Vagina (tissue), 2 donors: ENCODE measurements at regions not wholly inside any gene's neighbourhood (a gene's known extent, or its start where the extent isn't known, plus 50 kb on each side); places are given as distances from the start of the nearest gene placed in this dataset.
"Not testable (repeated sequence)": the region's sequence is repeated elsewhere in the genome, so short reads cannot be mapped to it uniquely, and the experiment has no call there.

Source experiments
- DNase-seq, 2 donors: peaks; one replicate each; pipeline ENCODE4 v3.0.0-alpha.2; 2017; ENCODE audit errors: extremely low spot score in 2 of 2
- H3K27ac ChIP-seq: fragments of 200-600 bp; sonication (generic); one replicate; pipeline ENCODE4 v1.5.1; 2019
- H3K27me3 ChIP-seq: fragments of 200-600 bp; sonication (generic); one replicate; pipeline ENCODE4 v1.5.1; 2019
- H3K36me3 ChIP-seq, 2 donors: fragments of 200-600 bp; sonication (generic); one replicate each; pipeline ENCODE4 v1.5.1; 2017 to 2019
- H3K4me1 ChIP-seq: fragments of 200-600 bp; sonication (generic); one replicate; pipeline ENCODE4 v1.5.1; 2019
- H3K4me3 ChIP-seq, 2 donors: fragments of 200-600 bp; sonication (generic); 1 replicate in 1 of 2; 2 replicates in 1 of 2; pipeline ENCODE4 v1.5.1; 2016 to 2019
- H3K9me3 ChIP-seq: fragments of 200-600 bp; sonication (generic); one replicate; pipeline ENCODE4 v1.5.1; 2019
- intact Hi-C: fragments of 100-400 bp; cut with DNase I; formaldehyde crosslinking; loops from one replicate; pipeline ENCODE4 v1.15.1; 2023

DNA sequence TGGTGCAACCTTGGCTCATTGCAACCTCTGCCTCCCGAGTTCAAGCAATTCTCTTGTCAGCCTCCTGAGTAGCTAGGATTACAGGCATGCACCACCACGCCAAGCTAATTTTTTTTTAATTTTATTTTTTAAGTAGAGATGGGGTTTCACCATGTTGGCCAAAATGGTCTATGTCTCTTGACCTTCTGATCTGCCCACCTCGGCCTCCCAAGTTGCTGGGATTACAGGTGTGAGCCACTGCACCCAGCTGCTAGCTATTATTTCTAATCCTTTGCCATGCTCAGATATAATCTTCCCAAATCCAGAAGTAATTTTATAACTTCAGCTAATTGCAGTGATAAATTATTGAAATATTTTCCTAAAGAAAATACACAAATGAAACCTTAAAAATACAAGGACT, 305.1 kb upstream of the OR11H12 start:
- intact Hi-C loops, DNase-seq, H3K4me3 ChIP-seq, H3K27me3 ChIP-seq, H3K9me3 ChIP-seq, H3K36me3 ChIP-seq, H3K4me1 ChIP-seq, H3K27ac ChIP-seq: not testable (repeated sequence)

DNA sequence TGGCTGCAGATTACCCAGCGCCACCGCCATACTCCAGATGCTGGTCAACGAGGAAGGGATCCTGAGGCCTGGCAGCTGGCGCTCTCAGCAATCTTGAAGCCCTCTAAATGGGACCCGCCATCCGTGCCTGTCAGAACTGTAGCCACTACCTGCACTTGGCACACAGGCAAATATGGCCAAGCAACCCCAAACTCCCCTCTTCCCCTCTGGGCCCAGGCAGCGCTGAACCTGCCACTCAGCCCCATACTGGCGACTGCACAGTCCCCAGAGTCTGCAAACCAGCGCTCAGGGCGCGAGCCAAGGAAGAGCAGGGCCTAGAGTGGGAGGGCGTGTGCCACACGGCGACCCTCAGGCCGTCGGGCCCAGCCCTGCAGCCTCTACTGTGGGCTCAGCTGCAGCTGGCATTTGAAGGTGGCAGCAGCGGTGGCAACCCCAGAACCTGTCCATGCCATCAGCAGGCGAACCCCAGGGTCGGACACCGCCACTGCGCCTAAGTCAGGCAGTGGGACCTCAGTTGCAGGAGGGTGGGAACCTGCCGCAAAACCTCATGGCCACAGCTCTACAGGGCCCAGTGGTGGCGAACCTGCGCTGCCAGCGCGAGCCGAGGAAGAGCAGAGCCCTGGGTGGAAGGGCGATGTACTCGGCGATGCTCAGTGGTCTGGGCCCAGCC, 268.4 kb upstream of the OR11H12 start:
- peak in 1 of 2 donors; percentile 8 for DNase-seq
- H3K27me3 ChIP-seq, H3K4me3 ChIP-seq, H3K36me3 ChIP-seq, H3K4me1 ChIP-seq, H3K27ac ChIP-seq, intact Hi-C loops, H3K9me3 ChIP-seq: not testable (repeated sequence)

DNA sequence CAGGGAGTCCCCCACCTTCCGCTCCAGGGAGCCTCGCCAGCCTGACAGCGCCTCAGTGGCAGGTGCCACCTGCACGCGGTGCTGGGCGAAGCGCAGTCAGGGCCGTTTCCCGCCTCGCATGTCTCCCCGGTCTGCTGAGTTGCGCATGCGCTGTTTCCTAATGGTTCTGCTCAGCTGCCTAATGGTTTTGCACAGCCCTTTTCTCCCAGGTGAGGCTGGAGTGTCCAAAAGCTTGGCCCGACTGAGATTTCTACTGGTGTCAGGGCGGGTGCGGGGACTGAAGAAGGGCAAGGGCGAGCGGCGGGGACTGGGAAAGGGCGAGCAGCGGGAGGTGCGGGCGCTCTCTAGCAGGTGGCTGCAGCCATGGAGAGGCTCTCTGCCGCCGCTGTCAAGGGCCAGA, 267.6 kb upstream of the OR11H12 start:
- DNase-seq, result peak; percentile 31 to 42

DNA sequence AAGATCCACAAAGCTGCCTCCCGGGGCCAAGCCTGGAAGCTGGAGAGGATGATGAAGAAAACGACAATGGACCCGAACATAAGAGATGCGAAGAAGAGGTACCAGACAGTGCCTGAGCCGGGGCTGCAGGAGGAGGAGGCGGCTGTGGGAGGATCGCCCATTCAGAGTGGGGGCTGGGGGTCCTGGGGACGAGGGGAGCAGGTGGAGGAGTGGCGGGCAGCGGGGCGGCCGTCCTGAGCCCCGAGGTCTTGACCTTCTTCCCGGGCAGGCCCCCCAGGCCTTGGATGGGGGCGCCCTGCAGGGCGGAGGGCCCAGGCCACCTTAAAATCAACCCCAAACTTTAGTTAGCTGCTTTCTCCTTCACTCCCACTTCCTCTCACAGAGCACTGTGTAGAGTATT, 267.1 kb upstream of the OR11H12 start:
- H3K4me3 ChIP-seq, H3K4me1 ChIP-seq, intact Hi-C loops, H3K9me3 ChIP-seq, H3K36me3 ChIP-seq, H3K27ac ChIP-seq, H3K27me3 ChIP-seq: not testable (repeated sequence)
- peak; percentile 5 to 37 for DNase-seq

More for the DNA sequence above, 267.6 kb upstream of the OR11H12 start:
- H3K4me3 ChIP-seq, H3K27ac ChIP-seq, H3K9me3 ChIP-seq, intact Hi-C loops, H3K27me3 ChIP-seq, H3K4me1 ChIP-seq, H3K36me3 ChIP-seq: not testable (repeated sequence)
